ENCODE measurements at regions not wholly inside any gene's neighbourhood (a gene's known extent, or its start where the extent isn't known, plus 50 kb on each side); places are given as distances from the start of the nearest gene placed in this dataset.

- no peaks in the 10 kb centered on the region for H3K9me3 ChIP-seq
- no peak for TF ChIP-seq CTCF (IDR thresholded peaks at IDR 0.05)
- no peak for TF ChIP-seq POLR2A (IDR thresholded peaks at IDR 0.05)
- H3K27me3 ChIP-seq: no peaks in the 10 kb centered on the region
- H3K27ac ChIP-seq: peak overlapping the region in 2 of 3 donors; percentile 3 to 13
- intact Hi-C loops (cut with DNase I): no loop called here
- no peak overlapping the region for H3K4me3 ChIP-seq
- peak; percentile 3 to 47 (median 26) for ATAC-seq
- WGBS (ENCODE audit: insufficient coverage, low coverage, low lambda C conversion rate, missing lambda C conversion rate): 20% methylated on average over 1 of the region's 3 CpGs
- H3K4me1 ChIP-seq: peaks cover 0 to 41% (median 12%) of the 10 kb centered on the region in 4 donors
- H3K36me3 ChIP-seq: no peaks in the 10 kb centered on the region
- DNase-seq: no peak
Measured at GRCh38 chr1:233482388-233482787, 131.5 kb upstream of the KCNK1 start.

- H3K27ac ChIP-seq: no peak overlapping the region
- ATAC-seq: no peak
Measured at GRCh38 chr1:233485385-233485784, 128.5 kb upstream of the KCNK1 start.

GRCh38 chr1:233485809-233486398 is 128.0 kb upstream of the KCNK1 start:
- H3K27me3 ChIP-seq: no peaks in the 10 kb centered on the region
- H3K27ac ChIP-seq: peak overlapping the region in 1 of 3 donors; percentile 23
- no peaks in the 10 kb centered on the region for H3K9me3 ChIP-seq
- WGBS (ENCODE audit: insufficient coverage, low coverage, low lambda C conversion rate, missing lambda C conversion rate): 12% methylated on average over 3 of the region's 3 CpGs
- intact Hi-C loops (cut with DNase I): no loop called here
- ATAC-seq: peak; percentile 60 to 70 (median 62)
- H3K4me3 ChIP-seq: no peak overlapping the region
- TF ChIP-seq CTCF (IDR thresholded peaks at IDR 0.05) (no peak), POLR2A (IDR thresholded peaks at IDR 0.05) (no peak)
- H3K4me1 ChIP-seq: peaks cover 0 to 15% (median 2%) of the 10 kb centered on the region in 4 donors
- DNase-seq: no peak
- no peaks in the 10 kb centered on the region for H3K36me3 ChIP-seq

More at GRCh38 chr1:233485385-233485784, 128.5 kb upstream of the KCNK1 start:
- DNase-seq: no peak
- intact Hi-C loops (cut with DNase I): no loop called here
- Histone ChIP-seq H3K27me3 (no peaks in the 10 kb centered on the region), H3K4me1 (peaks cover 0 to 16% (median 2%) of the 10 kb centered on the region in 4 donors), H3K4me3 (no peak overlapping the region), H3K9me3 (no peaks in the 10 kb centered on the region), H3K36me3 (no peaks in the 10 kb centered on the region)
- TF ChIP-seq POLR2A (IDR thresholded peaks at IDR 0.05) (no peak), CTCF (IDR thresholded peaks at IDR 0.05) (no peak)

- H3K27ac ChIP-seq: no peak overlapping the region
- TF ChIP-seq CTCF (IDR thresholded peaks at IDR 0.05) (no peak), POLR2A (IDR thresholded peaks at IDR 0.05) (no peak)
- DNase-seq (no peak), ATAC-seq (peak; percentile 70 to 91 (median 78))
- H3K4me1 ChIP-seq: peaks cover 0 to 9% (median 2%) of the 10 kb centered on the region in 4 donors
- H3K36me3 ChIP-seq: no peaks in the 10 kb centered on the region
- no peak overlapping the region for H3K4me3 ChIP-seq
- no peaks in the 10 kb centered on the region for H3K27me3 ChIP-seq
- H3K9me3 ChIP-seq: no peaks in the 10 kb centered on the region
- intact Hi-C loops (cut with DNase I): no loop called here
Measured at GRCh38 chr1:233487408-233487807, 126.5 kb upstream of the KCNK1 start.

GRCh38 chr1:233489411-233489810 is 124.5 kb upstream of the KCNK1 start:
- Histone ChIP-seq H3K4me3 (no peak overlapping the region), H3K9me3 (no peaks in the 10 kb centered on the region), H3K27me3 (no peaks in the 10 kb centered on the region), H3K36me3 (no peaks in the 10 kb centered on the region), H3K27ac (no peak overlapping the region), H3K4me1 (peaks cover 0 to 4% (median 2%) of the 10 kb centered on the region in 4 donors)
- intact Hi-C loops (cut with DNase I): no loop called here
- ATAC-seq (no peak), DNase-seq (no peak)
- TF ChIP-seq CTCF (IDR thresholded peaks at IDR 0.05) (no peak), POLR2A (IDR thresholded peaks at IDR 0.05) (no peak)
- 67% methylated on average over 4 of the region's 4 CpGs for WGBS (ENCODE audit: insufficient coverage, low coverage, low lambda C conversion rate, missing lambda C conversion rate)
